ENCODE measurements at regions not wholly inside any gene's neighbourhood (a gene's known extent, or its start where the extent isn't known, plus 50 kb on each side); places are given as distances from the start of the nearest gene placed in this dataset.
"Not testable (repeated sequence)": the region's sequence is repeated elsewhere in the genome, so short reads cannot be mapped to it uniquely, and the experiment has no call there.

DNA sequence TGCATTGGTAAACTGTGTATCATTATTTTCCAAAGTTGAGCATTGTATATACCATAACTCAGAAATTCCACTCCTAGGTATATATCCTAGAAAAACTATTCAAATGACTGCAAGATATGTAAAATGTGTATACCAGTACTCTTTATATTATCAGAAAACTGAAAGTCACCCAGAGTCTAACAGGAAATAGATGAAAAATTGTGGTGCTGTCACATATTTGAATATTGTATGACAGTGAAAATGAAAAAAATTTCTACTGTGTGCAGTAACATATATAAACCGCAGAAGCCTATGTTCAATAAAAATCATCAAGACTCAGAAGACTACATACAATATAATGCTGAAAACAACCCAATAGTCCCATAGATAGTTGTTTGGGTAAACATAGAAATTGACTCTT is 74.4 kb upstream of the LYPLAL1 start:
- Histone ChIP-seq H3K4me1 (no peaks in the 10 kb centered on the region), H3K27ac (no peak overlapping the region), H3K36me3 (no peaks in the 10 kb centered on the region), H3K9me3 (no peaks in the 10 kb centered on the region), H3K27me3 (no peaks in the 10 kb centered on the region), H3K4me3 (no peak overlapping the region)
- no peak for DNase-seq (ENCODE audit: low spot score)
- TF ChIP-seq, protein P1, sequence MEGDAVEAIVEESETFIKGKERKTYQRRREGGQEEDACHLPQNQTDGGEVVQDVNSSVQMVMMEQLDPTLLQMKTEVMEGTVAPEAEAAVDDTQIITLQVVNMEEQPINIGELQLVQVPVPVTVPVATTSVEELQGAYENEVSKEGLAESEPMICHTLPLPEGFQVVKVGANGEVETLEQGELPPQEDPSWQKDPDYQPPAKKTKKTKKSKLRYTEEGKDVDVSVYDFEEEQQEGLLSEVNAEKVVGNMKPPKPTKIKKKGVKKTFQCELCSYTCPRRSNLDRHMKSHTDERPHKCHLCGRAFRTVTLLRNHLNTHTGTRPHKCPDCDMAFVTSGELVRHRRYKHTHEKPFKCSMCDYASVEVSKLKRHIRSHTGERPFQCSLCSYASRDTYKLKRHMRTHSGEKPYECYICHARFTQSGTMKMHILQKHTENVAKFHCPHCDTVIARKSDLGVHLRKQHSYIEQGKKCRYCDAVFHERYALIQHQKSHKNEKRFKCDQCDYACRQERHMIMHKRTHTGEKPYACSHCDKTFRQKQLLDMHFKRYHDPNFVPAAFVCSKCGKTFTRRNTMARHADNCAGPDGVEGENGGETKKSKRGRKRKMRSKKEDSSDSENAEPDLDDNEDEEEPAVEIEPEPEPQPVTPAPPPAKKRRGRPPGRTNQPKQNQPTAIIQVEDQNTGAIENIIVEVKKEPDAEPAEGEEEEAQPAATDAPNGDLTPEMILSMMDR (IDR thresholded peaks at IDR 0.05): no peak

DNA sequence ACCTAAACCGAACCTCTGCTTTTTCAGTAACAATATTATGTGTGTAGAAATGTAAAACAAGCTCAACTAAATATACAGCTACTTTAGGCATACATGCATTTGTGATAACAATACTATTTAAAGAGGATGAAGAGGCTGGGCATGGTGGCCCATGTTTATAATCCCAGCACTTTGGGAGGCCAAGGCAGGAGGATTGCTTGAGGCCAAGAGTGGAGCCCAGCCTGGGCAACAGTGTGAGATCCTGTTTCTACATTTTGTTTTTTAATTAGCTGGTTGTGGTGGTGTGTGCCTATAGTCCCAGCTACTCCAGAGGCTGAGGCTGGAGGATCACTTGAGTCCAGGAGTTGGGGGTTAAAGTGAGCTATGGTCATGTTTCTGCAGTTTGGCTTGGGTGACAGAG is 73.6 kb upstream of the LYPLAL1 start:
- TF ChIP-seq, protein P1 (IDR thresholded peaks at IDR 0.05): no peak
- Histone ChIP-seq H3K4me3 (no peak overlapping the region), H3K36me3 (no peaks in the 10 kb centered on the region), H3K27me3 (no peaks in the 10 kb centered on the region), H3K4me1 (no peaks in the 10 kb centered on the region), H3K9me3 (no peaks in the 10 kb centered on the region), H3K27ac (no peak overlapping the region)
- DNase-seq (ENCODE audit: low spot score): no peak

DNA sequence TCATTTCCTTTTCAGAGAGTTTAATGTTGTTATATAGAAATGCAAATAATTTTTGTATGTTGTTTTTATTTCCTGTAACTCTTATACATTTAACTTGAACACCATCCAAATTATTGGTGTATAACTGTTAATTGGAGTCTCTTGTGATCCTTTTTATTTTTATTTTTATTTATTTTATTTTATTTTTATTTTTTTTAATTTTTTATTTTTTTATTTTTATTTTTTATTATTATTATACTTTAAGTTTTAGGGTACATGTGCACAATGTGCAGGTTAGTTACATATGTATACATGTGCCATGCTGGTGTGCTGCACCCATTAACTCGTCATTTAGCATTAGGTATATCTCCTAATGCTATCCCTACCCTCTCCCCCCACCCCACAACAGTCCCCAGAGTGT is 71.2 kb upstream of the LYPLAL1 start:
- not testable (repeated sequence) for H3K9me3 ChIP-seq; H3K27me3 ChIP-seq; H3K27ac ChIP-seq; H3K4me3 ChIP-seq; H3K4me1 ChIP-seq; H3K36me3 ChIP-seq; DNase-seq (ENCODE audit: low spot score)

DNA sequence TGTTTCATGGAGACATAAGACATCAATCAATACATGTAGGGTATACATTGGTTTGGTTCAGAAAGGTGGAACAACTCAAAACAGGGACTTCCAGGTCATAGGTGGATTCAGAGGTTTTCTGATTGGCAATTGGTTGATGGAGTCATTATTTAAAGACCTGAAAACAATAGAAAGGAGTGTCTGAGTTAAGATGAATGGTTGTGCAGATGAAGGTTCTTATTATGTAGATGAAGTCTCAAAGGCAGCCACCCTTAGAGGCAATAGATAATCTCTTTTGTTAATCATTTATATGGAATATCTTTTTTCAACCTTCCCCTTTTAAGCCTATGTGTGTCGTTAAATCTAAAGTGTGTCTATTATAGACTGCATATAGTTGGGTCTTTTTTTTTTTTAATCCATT is 67.8 kb upstream of the LYPLAL1 start:
- Histone ChIP-seq H3K27ac (no peak overlapping the region), H3K9me3 (no peaks in the 10 kb centered on the region), H3K27me3 (no peaks in the 10 kb centered on the region), H3K4me1 (no peaks in the 10 kb centered on the region), H3K4me3 (no peak overlapping the region), H3K36me3 (no peaks in the 10 kb centered on the region)
- TF ChIP-seq, protein P1 (IDR thresholded peaks at IDR 0.05): no peak
- no peak for DNase-seq (ENCODE audit: low spot score)

DNA sequence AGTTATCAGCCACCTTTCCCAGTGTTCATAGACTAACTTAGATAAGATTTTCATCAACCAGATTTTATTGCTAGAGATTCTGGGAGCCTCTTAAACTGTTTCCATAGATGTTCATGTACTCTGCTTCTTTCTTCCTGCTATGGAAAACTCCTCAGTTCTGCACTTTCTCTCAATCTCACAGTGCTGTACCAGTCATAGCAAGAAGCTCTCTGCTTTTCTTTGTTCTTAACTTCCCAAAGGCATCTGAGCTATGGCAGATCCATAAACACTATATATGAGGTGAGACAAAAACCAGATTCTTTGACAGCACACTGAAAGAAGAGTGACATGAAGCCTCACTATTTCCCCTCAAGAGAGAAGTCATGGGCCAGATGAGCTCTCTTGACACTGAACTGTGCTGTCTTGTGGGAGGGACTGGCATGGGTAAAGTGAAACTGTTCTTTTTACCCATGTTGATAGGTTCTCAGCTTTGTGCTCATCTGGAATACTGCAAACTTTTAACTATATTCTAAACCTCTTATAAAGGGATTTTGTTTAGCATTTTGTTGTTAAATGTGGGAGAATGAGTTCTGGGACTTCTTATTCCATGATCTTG is 64.2 kb upstream of the LYPLAL1 start:
- Histone ChIP-seq H3K9me3 (peaks cover 0 to 10% of the 10 kb centered on the region in 2 donors), H3K4me1 (no peaks in the 10 kb centered on the region), H3K27me3 (no peaks in the 10 kb centered on the region), H3K36me3 (no peaks in the 10 kb centered on the region), H3K27ac (no peak overlapping the region), H3K4me3 (no peak overlapping the region)
- TF ChIP-seq, protein P1 (IDR thresholded peaks at IDR 0.05): no peak
- no peak for DNase-seq (ENCODE audit: low spot score)

DNA sequence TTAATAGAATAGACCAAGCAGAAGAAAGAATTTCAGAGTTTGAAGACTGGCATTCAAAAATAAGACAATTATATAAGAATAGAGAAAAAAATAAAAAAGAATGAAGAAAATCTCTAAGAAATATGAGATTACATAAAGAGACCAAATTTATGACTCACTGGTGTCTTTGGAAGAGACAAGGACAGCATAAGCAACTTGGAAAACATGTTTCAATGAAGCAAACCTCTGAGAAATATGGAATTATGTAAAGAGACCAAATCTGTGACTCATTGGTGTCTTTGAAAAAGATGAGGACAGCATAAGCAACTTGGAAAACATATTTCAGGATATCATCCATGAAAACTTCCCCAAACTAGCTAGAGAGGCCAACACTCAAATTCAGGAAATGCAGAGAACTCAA is 60.4 kb upstream of the LYPLAL1 start:
- Histone ChIP-seq H3K4me1 (no peaks in the 10 kb centered on the region), H3K4me3 (no peak overlapping the region), H3K27me3 (no peaks in the 10 kb centered on the region), H3K9me3 (peaks cover 0 to 10% of the 10 kb centered on the region in 2 donors), H3K27ac (no peak overlapping the region), H3K36me3 (no peaks in the 10 kb centered on the region)
- TF ChIP-seq, protein P1 (IDR thresholded peaks at IDR 0.05): no peak
- no peak for DNase-seq (ENCODE audit: low spot score)
